A549 (cell line): ENCODE measurements at regions not wholly inside any gene's neighbourhood (a gene's known extent, or its start where the extent isn't known, plus 50 kb on each side); places are given as distances from the start of the nearest gene placed in this dataset.

ENCODE experiments used
- ATAC-seq, 2 experiments: fragments of 200-7000 bp in 1 of 2; fragments of >200 bp in 1 of 2; cut with Nextera tagmentation in 1 of 2; cut with Tn5 transposase in 1 of 2; 3 replicates each; pipeline versions ENCODE4 v1.8.0 to v1.9.1; 2018 to 2020; ENCODE audit warnings: mild to moderate bottlenecking in 1 of 2, moderate library complexity in 1 of 2
- CTCF ChIA-PET: fragments of 300-600 bp; sonication (Branson Sonifier 250); formaldehyde crosslinking; extraction: SDS; loops from one replicate; lab custom pipeline; 2021; ENCODE audit warnings: antibody characterized with exemption, inconsistent platforms; lab: Yijun Ruan, JAX
- POLR2A ChIA-PET: fragments of 350-600 bp; formaldehyde crosslinking; extraction: SDS; loops from one replicate; lab custom pipeline; 2021; ENCODE audit warnings: antibody characterized with exemption, inconsistent platforms; lab: Yijun Ruan, JAX
- DNase-seq, 2 experiments: peaks; one replicate each; pipeline versions ENCODE4 v3.0.0 to v3.0.0-alpha.2; 2011 to 2016; ENCODE audit warnings: low read depth in 1 of 2, low spot score in 1 of 2
- FAIRE-seq: peaks from 2 replicates; lab custom pipeline; 2011; peaks lifted over from hg19 to GRCh38; lab: Jason Lieb, UNC
- H3K27ac ChIP-seq, 2 experiments: fragments of >200 bp; sonication (Bioruptor Twin); formaldehyde crosslinking; 3 replicates each; pipeline ENCODE4 v1.5.1; 2016 to 2017
- H3K4me1 ChIP-seq: fragments of >200 bp; sonication (Bioruptor Twin); formaldehyde crosslinking; 3 replicates; pipeline ENCODE4 v1.6.1; 2016
- H3K4me2 ChIP-seq: fragments of >200 bp; sonication (Bioruptor Twin); formaldehyde crosslinking; 3 replicates; pipeline ENCODE4 v1.6.1; 2016
- H3K4me3 ChIP-seq: fragments of >200 bp; sonication (Bioruptor Twin); formaldehyde crosslinking; 3 replicates; pipeline ENCODE4 v1.5.1; 2016
- H3K9me3 ChIP-seq: fragments of >200 bp; sonication (Bioruptor Twin); formaldehyde crosslinking; 3 replicates; pipeline ENCODE4 v1.6.1; 2016
- EP300 ChIP-seq, 2 experiments: fragments of >200 bp; sonication (Bioruptor Twin); formaldehyde crosslinking; IDR thresholded peaks; 2 replicates in 1 of 2; 3 replicates in 1 of 2; pipeline ENCODE4 v1.6.1; 2016 to 2017
- GATA3 ChIP-seq: IDR thresholded peaks from 2 replicates; pipeline ENCODE4 v1.6.1; 2012; ENCODE audit warnings: borderline replicate concordance
- HDAC2 ChIP-seq: fragments of 200-600 bp; sonication (generic); IDR thresholded peaks from 2 replicates; pipeline ENCODE4 v1.6.1; 2016
- HOXA7 ChIP-seq: fragments of 250-450 bp; sonication (Bioruptor Pico); IDR thresholded peaks from 2 replicates; pipeline ENCODE4 v1.5.0; 2020; ENCODE audit warnings: mild to moderate bottlenecking, moderate library complexity
- JUN ChIP-seq, 2 experiments: fragments of >200 bp; sonication (Bioruptor Twin); formaldehyde crosslinking; IDR thresholded peaks; 2 replicates in 1 of 2; 3 replicates in 1 of 2; pipeline ENCODE4 v1.6.1; 2016 to 2017
- JUNB ChIP-seq: fragments of >200 bp; sonication (Bioruptor Twin); formaldehyde crosslinking; IDR thresholded peaks from 2 replicates; pipeline ENCODE4 v1.6.1; 2016
- MAFK ChIP-seq: fragments of 450-650 bp; IDR thresholded peaks from 2 replicates; pipeline ENCODE4 v1.6.1; 2014; ENCODE audit not compliant: partially characterized antibody
- MYC ChIP-seq: IDR thresholded peaks from 2 replicates; pipeline ENCODE4 v1.6.1; 2012; ENCODE audit warnings: mild to moderate bottlenecking, inconsistent platforms, low read length, improper control_type of control experiment, borderline replicate concordance
- NPAS2 ChIP-seq: fragments of 250-450 bp; sonication (Bioruptor Pico); IDR thresholded peaks from 2 replicates; pipeline ENCODE4 v1.8.0; 2022; ENCODE audit warnings: mild to moderate bottlenecking, moderate library complexity, borderline replicate concordance
- PHF8 ChIP-seq: fragments of 200-600 bp; sonication (generic); IDR thresholded peaks from 2 replicates; pipeline ENCODE4 v1.6.1; 2016; ENCODE audit warnings: low read depth, mild to moderate bottlenecking, antibody characterized with exemption, moderate library complexity, borderline replicate concordance
- RFX5 ChIP-seq: fragments of 450-650 bp; IDR thresholded peaks from 2 replicates; pipeline ENCODE4 v1.7.1; 2014; ENCODE audit warnings: antibody characterized with exemption, mild to moderate bottlenecking, moderate library complexity
- SREBF2 ChIP-seq: fragments of 450-650 bp; IDR thresholded peaks from 2 replicates; pipeline ENCODE4 v1.6.1; 2014; ENCODE audit warnings: mild to moderate bottlenecking, moderate library complexity
- TFCP2L1 ChIP-seq: fragments of 250-450 bp; sonication (Bioruptor Pico); IDR thresholded peaks from 2 replicates; pipeline ENCODE4 v1.5.0; 2021; ENCODE audit warnings: mild to moderate bottlenecking
- ZNF302 ChIP-seq: fragments of 250-450 bp; sonication (Bioruptor Pico); IDR thresholded peaks from 2 replicates; pipeline ENCODE4 v1.9.0; 2021; ENCODE audit warnings: inconsistent platforms, mild to moderate bottlenecking, moderate library complexity
- WGBS: methylation state at CpG from one replicate; pipeline ENCODE4 v1.1.6; 2017; ENCODE audit errors: missing lambda C conversion rate; 5-methylcytosine and 5-hydroxymethylcytosine counted together
- TF ChIP-seq, protein P1 (sequence below): fragments of >200 bp; sonication (Bioruptor Twin); formaldehyde crosslinking; IDR thresholded peaks from 3 replicates; pipeline ENCODE4 v1.5.1; 2016
- TF ChIP-seq, protein P2 (sequence below): IDR thresholded peaks from 2 replicates; pipeline ENCODE4 v1.6.1; 2012; ENCODE audit warnings: low read depth, borderline replicate concordance

DNA sequence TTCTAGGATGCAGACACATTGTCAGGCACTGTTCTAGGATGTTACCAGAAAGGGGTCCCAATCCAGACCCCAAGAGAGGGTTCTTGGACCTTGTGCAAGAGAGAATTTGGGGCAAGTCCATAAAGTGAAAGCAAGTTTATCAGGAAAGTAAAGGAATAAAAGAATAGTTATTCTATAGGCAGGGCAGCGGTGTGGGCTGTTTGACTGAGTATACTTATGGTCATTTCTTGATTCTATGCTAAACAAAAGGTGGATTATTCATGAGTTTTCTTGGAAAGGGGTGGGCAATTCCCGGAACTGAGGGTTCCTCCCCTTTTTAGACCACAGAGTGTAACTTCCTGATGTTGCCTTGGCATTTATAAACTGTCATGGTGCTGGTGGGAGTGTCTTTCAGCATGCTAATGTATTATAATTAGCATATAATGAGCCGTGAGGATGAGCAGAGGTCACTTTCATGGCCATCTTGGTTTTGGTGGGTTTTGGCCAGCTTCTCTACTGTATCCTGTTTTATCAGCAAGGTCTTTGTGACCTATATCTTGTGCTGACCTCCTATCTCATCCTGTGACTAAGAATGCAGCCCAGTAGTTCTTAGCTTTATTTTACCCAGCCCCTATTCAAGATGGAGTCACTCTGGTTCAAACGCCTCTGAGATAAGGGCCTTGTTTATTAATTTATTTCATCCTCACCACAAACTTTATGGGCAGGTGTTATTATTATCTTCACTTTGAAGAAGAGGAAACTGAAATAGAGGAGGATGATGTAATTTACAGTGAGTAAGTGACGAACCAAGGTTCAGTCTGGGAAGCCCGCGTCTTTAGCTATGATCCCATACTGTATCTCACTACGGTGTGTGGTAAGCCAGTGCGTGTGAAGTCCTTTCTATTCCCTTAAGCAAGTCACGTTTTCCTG, 186.0 kb upstream of the KLF4 start (continued):
- no peak for TF ChIP-seq EP300 (IDR thresholded peaks at IDR 0.05)
- TF ChIP-seq JUNB = no peak
- no peak for TF ChIP-seq TFCP2L1 (CRISPR knock-in tag)
- no peak for TF ChIP-seq PHF8
- no peak for TF ChIP-seq MYC
- TF ChIP-seq HDAC2 = no peak

GRCh38 chr9:107674721-107675277, 185.2 kb upstream of the KLF4 start:
- DNase-seq = no peak
- ChIA-PET CTCF (no interaction called here), POLR2A (no interaction called here)
- no peak for ATAC-seq
- no peak overlapping the region for H3K4me2 ChIP-seq
- no peak for FAIRE-seq
- H3K4me1 ChIP-seq = no peaks in the 10 kb centered on the region
- 74% methylated on average over 5 of the region's 5 CpGs for WGBS
- no peak overlapping the region for H3K4me3 ChIP-seq
- H3K9me3 ChIP-seq = no peaks in the 10 kb centered on the region
- TF ChIP-seq MAFK = no peak
- TF ChIP-seq NPAS2 = no peak
- no peak for TF ChIP-seq HOXA7 (CRISPR knock-in tag)
- TF ChIP-seq ZNF302 (CRISPR knock-in tag) = no peak
- no peak for TF ChIP-seq SREBF2
- TF ChIP-seq, protein P1, sequence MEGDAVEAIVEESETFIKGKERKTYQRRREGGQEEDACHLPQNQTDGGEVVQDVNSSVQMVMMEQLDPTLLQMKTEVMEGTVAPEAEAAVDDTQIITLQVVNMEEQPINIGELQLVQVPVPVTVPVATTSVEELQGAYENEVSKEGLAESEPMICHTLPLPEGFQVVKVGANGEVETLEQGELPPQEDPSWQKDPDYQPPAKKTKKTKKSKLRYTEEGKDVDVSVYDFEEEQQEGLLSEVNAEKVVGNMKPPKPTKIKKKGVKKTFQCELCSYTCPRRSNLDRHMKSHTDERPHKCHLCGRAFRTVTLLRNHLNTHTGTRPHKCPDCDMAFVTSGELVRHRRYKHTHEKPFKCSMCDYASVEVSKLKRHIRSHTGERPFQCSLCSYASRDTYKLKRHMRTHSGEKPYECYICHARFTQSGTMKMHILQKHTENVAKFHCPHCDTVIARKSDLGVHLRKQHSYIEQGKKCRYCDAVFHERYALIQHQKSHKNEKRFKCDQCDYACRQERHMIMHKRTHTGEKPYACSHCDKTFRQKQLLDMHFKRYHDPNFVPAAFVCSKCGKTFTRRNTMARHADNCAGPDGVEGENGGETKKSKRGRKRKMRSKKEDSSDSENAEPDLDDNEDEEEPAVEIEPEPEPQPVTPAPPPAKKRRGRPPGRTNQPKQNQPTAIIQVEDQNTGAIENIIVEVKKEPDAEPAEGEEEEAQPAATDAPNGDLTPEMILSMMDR = no peak
- TF ChIP-seq JUN (IDR thresholded peaks at IDR 0.05) = no peak
- no peak for TF ChIP-seq GATA3
- no peak for TF ChIP-seq TFCP2L1 (CRISPR knock-in tag)
- no peak for TF ChIP-seq RFX5
- no peak for TF ChIP-seq JUNB
- no peak overlapping the region for H3K27ac ChIP-seq

DNA sequence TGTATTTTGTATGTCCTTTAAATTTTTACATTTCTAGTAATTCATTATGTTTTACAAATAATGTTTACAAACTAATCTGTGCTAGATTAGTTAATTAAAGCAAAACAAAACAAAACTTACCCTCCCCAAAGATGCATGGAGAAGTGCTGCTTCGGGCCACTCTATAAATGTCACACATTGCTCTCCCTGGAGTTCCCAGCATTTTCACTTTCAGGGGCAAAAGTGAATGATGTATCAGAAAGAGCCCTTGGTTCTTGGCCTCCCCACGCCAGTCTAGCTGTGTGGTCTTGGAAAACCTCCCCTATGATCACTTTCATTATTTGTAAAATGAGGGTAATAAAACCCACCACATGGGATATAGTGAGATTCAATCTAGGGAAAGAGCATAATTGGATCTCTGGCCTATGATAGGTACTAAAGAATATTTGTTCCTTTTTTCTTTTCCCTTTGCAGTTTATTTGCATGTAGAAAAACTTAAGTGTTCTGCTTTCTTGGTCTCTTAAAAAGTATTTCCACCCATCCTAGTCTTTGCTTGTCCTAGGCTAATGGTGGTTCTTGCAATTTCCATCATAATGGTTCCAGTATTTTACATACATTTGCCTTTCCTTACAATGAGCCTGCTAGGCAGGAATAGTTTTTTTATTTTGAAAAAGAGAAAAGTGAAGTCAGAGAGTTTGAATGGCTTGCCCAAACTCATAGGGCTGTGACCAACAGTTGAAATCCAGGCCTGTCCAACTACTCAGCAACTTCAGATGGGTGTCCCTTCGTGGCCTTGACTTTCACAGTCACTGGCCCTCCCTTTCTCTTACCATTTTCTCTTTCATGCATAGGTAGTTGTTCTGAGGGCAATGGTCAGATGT, 184.5 kb upstream of the KLF4 start:
- no peak for DNase-seq
- no peak for ATAC-seq
- no peak overlapping the region for H3K4me2 ChIP-seq
- TF ChIP-seq, protein P2, sequence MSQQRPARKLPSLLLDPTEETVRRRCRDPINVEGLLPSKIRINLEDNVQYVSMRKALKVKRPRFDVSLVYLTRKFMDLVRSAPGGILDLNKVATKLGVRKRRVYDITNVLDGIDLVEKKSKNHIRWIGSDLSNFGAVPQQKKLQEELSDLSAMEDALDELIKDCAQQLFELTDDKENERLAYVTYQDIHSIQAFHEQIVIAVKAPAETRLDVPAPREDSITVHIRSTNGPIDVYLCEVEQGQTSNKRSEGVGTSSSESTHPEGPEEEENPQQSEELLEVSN = no peak
- WGBS = 61% methylated on average over 3 of the region's 3 CpGs
- no peak for FAIRE-seq
- POLR2A ChIA-PET = no interaction called here
- CTCF ChIA-PET = no interaction called here
- H3K9me3 ChIP-seq = no peaks in the 10 kb centered on the region
- H3K27ac ChIP-seq = no peak overlapping the region
- H3K4me1 ChIP-seq = no peaks in the 10 kb centered on the region
- no peak overlapping the region for H3K4me3 ChIP-seq

DNA sequence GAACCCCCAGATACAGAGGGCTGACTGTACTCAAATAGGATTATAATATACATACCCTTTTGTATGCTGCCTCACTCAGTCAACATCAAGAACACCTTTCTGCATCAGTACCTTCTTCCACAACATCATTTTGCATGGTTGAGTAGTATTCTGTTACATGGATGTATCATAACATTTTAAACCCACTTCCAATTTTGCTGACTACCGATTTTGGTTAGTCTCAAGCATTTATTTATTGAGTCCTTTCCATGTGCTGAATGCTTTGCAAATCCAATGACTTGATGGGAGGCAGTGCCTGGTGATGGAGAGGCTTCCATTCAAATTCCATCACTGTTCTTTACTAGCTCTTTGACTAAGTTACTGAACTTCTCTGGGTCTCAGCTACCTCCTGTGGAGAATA, 182.0 kb upstream of the KLF4 start:
- H3K4me3 ChIP-seq = no peak overlapping the region
- POLR2A ChIA-PET = no interaction called here
- CTCF ChIA-PET = no interaction called here
- TF ChIP-seq NPAS2 (no peak), MAFK (peak; percentile 66)
- no peak overlapping the region for H3K4me2 ChIP-seq
- H3K9me3 ChIP-seq = no peaks in the 10 kb centered on the region
- no peak for DNase-seq
- ATAC-seq = no peak
- FAIRE-seq = no peak
- H3K4me1 ChIP-seq = no peaks in the 10 kb centered on the region
- WGBS = 59% methylated on average over 1 of the region's 1 CpG
- no peak overlapping the region for H3K27ac ChIP-seq
